HEK293T (cell line): ENCODE measurements at regions not wholly inside any gene's neighbourhood (a gene's known extent, or its start where the extent isn't known, plus 50 kb on each side); places are given as distances from the start of the nearest gene placed in this dataset.

ENCODE experiments used
- CTCF ChIA-PET: fragments of 350-600 bp; formaldehyde crosslinking; extraction: SDS; loops from one replicate; lab custom pipeline; 2021; ENCODE audit warnings: antibody characterized with exemption, inconsistent platforms; lab: Yijun Ruan, JAX
- POLR2A ChIA-PET: fragments of 350-600 bp; formaldehyde crosslinking; extraction: SDS; loops from one replicate; lab custom pipeline; 2020; ENCODE audit warnings: antibody characterized with exemption, inconsistent platforms; lab: Yijun Ruan, JAX
- DNase-seq: peaks from one replicate; pipeline ENCODE4 v3.0.0; 2012; ENCODE audit warnings: mixed read lengths; ENCODE audit errors: extremely low spot score
- ARNT ChIP-seq: fragments of 450-650 bp; IDR thresholded peaks from 2 replicates; pipeline ENCODE4 v1.6.1; 2017; ENCODE audit warnings: mild to moderate bottlenecking
- BHLHE40 ChIP-seq: fragments of 450-650 bp; IDR thresholded peaks from 2 replicates; pipeline ENCODE4 v1.6.1; 2016; ENCODE audit warnings: mild to moderate bottlenecking, moderate library complexity, borderline replicate concordance
- CTBP1 ChIP-seq: fragments of 450-650 bp; IDR thresholded peaks from 2 replicates; pipeline ENCODE4 v1.6.1; 2016; ENCODE audit warnings: borderline replicate concordance
- ELF4 ChIP-seq: fragments of 450-650 bp; IDR thresholded peaks from 2 replicates; pipeline ENCODE4 v1.6.1; 2017; ENCODE audit warnings: antibody characterized with exemption
- FOXA1 ChIP-seq: fragments of 450-650 bp; IDR thresholded peaks from 2 replicates; pipeline ENCODE4 v1.6.1; 2016; ENCODE audit warnings: mild to moderate bottlenecking
- FOXK2 ChIP-seq: fragments of 450-650 bp; IDR thresholded peaks from 2 replicates; pipeline ENCODE4 v1.6.1; 2016; ENCODE audit warnings: mild to moderate bottlenecking
- FOXM1 ChIP-seq: fragments of 450-650 bp; IDR thresholded peaks from 2 replicates; pipeline ENCODE4 v1.6.1; 2017; ENCODE audit warnings: mild to moderate bottlenecking, borderline replicate concordance
- HDGF ChIP-seq: fragments of 450-650 bp; IDR thresholded peaks from 2 replicates; pipeline ENCODE4 v1.6.1; 2017; ENCODE audit warnings: antibody characterized with exemption, borderline replicate concordance
- L3MBTL2 ChIP-seq: fragments of 450-650 bp; conservative IDR thresholded peaks from 2 replicates; pipeline ENCODE4 v1.6.1; 2016; ENCODE audit warnings: mild to moderate bottlenecking
- LEF1 ChIP-seq: fragments of 450-650 bp; IDR thresholded peaks from 2 replicates; pipeline ENCODE4 v1.6.1; 2017; ENCODE audit warnings: mild to moderate bottlenecking, borderline replicate concordance
- NFRKB ChIP-seq: fragments of 450-650 bp; IDR thresholded peaks from 2 replicates; pipeline ENCODE4 v1.6.1; 2016; ENCODE audit warnings: mild to moderate bottlenecking, moderate library complexity
- PKNOX1 ChIP-seq: fragments of 450-650 bp; IDR thresholded peaks from 2 replicates; pipeline ENCODE4 v1.6.1; 2016
- SP1 ChIP-seq: fragments of 450-650 bp; IDR thresholded peaks from 2 replicates; pipeline ENCODE4 v1.6.1; 2017
- SUZ12 ChIP-seq: fragments of 450-650 bp; IDR thresholded peaks from 2 replicates; pipeline ENCODE4 v1.6.1; 2016; ENCODE audit warnings: mild to moderate bottlenecking
- TARDBP ChIP-seq: fragments of 450-650 bp; IDR thresholded peaks from 2 replicates; pipeline ENCODE4 v1.6.1; 2016
- ZNF384 ChIP-seq: fragments of 450-650 bp; IDR thresholded peaks from 2 replicates; pipeline ENCODE4 v1.6.1; 2016

GRCh38 chr5:2666081-2666480, 85.4 kb downstream of the IRX2 start:
- ChIA-PET POLR2A (no interaction called here), CTCF (no interaction called here)
- TF ChIP-seq ARNT (no peak), HDGF (no peak), NFRKB (no peak), TARDBP (no peak), ELF4 (no peak), CTBP1 (no peak), BHLHE40 (no peak), SUZ12 (no peak), FOXM1 (no peak)
- DNase-seq = no peak

GRCh38 chr5:2663489-2663888, 88.0 kb downstream of the IRX2 start:
- ChIA-PET CTCF (no interaction called here), POLR2A (no interaction called here)
- no peak for TF ChIP-seq PKNOX1
- TF ChIP-seq NFRKB = no peak
- no peak for TF ChIP-seq ZNF384
- TF ChIP-seq TARDBP = no peak
- no peak for TF ChIP-seq SP1
- no peak for TF ChIP-seq SUZ12
- no peak for TF ChIP-seq LEF1
- no peak for TF ChIP-seq L3MBTL2
- no peak for TF ChIP-seq ELF4
- no peak for TF ChIP-seq BHLHE40
- TF ChIP-seq FOXA1 = no peak
- no peak for TF ChIP-seq FOXK2
- TF ChIP-seq CTBP1 = no peak
- TF ChIP-seq HDGF = no peak

GRCh38 chr5:2660315-2660714, 91.2 kb downstream of the IRX2 start:
- no peak for TF ChIP-seq FOXK2
- TF ChIP-seq ARNT = no peak
- no peak for TF ChIP-seq FOXA1
- TF ChIP-seq ELF4 = no peak
- TF ChIP-seq ZNF384 = no peak
- TF ChIP-seq SUZ12 = no peak
- no peak for TF ChIP-seq HDGF
- no peak for TF ChIP-seq SP1
- no peak for TF ChIP-seq PKNOX1
- ChIA-PET POLR2A (no interaction called here), CTCF (no interaction called here)
- DNase-seq = no peak

More at GRCh38 chr5:2663489-2663888, 88.0 kb downstream of the IRX2 start:
- DNase-seq = no peak

- DNase-seq = no peak
- ChIA-PET POLR2A (no interaction called here), CTCF (no interaction called here)
- no peak for TF ChIP-seq BHLHE40
- TF ChIP-seq PKNOX1 = no peak
- TF ChIP-seq ARNT = no peak
- no peak for TF ChIP-seq CTBP1
- TF ChIP-seq ELF4 = no peak
- TF ChIP-seq FOXM1 = no peak
- TF ChIP-seq SP1 = no peak
- no peak for TF ChIP-seq L3MBTL2
- no peak for TF ChIP-seq TARDBP
- TF ChIP-seq LEF1 = no peak
- no peak for TF ChIP-seq SUZ12
- no peak for TF ChIP-seq NFRKB
Measured at GRCh38 chr5:2658881-2659470, 92.5 kb downstream of the IRX2 start.

- CTCF ChIA-PET = no interaction called here
- DNase-seq = no peak
- POLR2A ChIA-PET = no interaction called here
- TF ChIP-seq BHLHE40 (no peak), PKNOX1 (no peak), ZNF384 (no peak), FOXK2 (no peak), CTBP1 (no peak), LEF1 (no peak), FOXM1 (no peak), TARDBP (no peak), ARNT (no peak), SUZ12 (no peak), SP1 (no peak), NFRKB (no peak), ELF4 (no peak), FOXA1 (no peak), L3MBTL2 (no peak), HDGF (no peak)
Measured at GRCh38 chr5:2658447-2658846, 93.0 kb downstream of the IRX2 start.

- TF ChIP-seq TARDBP (no peak), HDGF (no peak), SP1 (no peak), BHLHE40 (no peak), CTBP1 (no peak), ARNT (no peak), ELF4 (no peak), FOXK2 (no peak), FOXA1 (no peak), PKNOX1 (no peak), LEF1 (no peak), SUZ12 (no peak)
- DNase-seq = no peak
- POLR2A ChIA-PET = no interaction called here
- CTCF ChIA-PET = no interaction called here
Measured at GRCh38 chr5:2657151-2657550, 94.3 kb downstream of the IRX2 start.
